CD4-positive, alpha-beta T cell treated with Interleukin-15 for 4 hours (primary cell): ENCODE measurements at regions not wholly inside any gene's neighbourhood (a gene's known extent, or its start where the extent isn't known, plus 50 kb on each side); places are given as distances from the start of the nearest gene placed in this dataset.

ENCODE experiments used
- DNase-seq: peaks from one replicate; pipeline ENCODE4 v3.0.0-alpha.2; 2020; ENCODE audit warnings: low spot score

DNA sequence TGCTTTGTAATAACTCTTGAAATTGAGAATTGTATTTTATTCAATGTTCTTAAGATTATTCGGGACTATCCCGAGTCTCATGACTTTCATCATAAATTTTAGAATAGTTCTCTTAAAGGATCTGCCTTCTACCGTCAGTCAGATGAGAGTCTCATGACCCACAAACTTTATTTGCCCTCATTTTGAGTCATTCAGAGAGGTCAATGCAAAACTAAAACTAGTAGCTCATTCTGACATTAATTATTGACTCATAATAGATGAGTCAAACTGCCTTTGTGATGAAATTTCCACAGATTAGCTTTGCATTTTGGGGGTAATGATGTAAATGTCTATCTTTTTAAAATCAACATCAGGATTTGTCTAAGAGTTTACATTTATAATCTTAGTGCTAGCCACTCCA lies 1527.3 kb downstream of the TECRL start:
- DNase-seq: no peak

DNA sequence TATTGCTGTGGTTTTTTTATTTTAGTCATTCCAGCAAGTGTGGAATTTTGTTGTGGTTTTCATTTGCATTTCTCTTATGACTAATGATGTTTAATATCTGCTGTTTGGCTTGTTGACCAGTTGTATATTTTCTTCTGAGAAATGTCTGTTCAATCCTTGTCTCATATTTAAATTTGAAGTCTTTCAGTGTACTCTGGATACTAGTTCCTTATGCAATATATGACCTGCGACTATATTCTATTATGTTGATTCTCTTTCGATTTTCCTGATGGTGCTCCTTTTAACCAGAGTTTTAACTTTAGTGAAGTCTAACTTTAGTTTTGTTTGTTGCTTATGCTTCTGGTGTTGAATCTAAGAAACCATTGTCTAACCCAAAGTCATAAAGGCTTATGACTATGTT lies 1528.0 kb downstream of the TECRL start:
- no peak for DNase-seq

DNA sequence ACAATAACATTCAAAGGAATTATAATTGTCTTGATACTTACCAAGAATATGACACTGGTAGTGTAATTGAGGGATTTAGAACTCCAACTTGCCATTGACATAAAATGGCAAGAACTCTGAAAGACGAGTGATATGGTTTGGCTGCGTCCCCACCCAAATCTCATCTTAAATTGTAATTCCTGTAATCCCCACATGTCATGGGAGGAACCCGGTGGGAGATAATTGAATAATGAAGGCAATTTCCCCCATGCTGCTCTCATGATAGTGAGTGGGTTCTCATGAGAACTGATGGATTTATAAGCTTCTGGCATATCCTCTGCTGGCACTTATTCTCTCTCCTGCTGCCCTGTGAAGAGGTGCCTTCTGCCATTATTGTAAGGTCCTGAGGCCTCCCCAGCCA lies 1536.4 kb downstream of the TECRL start:
- no peak for DNase-seq

DNA sequence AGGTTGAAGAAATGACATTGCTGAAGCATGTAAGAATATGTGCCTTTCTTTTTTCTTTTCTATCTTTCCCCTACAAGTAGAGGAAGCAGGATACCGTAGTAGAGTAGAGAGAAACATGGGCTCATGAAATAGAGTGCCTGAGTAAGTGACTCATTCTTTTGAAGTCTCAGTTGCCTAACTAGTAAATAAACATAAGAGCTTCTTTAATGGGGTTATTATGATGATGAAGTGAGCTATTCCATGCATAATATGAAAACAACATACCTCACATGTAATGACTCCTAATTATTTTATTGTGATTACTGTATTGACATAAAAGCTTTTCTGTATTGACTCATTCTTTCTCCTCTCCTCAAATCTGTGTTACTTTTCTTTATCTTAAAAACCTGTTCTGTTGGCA lies 1538.2 kb downstream of the TECRL start:
- no peak for DNase-seq

DNA sequence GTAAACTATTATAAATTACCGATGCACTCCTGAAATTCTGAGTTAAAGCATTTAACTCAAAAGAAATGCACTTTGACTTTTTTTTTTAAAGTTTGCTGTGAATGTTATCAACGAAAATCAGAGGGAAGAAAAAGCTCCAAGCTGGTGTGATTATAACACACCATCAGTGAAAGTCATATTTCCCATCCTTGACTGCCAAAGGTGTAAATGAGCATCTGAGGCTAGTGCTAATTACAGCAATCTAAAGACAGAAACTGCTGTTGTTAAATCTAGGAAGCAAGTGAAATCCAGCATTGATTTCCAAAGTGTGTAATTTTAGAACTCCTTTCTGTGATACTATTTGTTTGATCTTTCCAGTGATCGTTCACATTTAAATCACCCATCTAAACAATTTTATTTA lies 1538.8 kb downstream of the TECRL start:
- no peak for DNase-seq

DNA sequence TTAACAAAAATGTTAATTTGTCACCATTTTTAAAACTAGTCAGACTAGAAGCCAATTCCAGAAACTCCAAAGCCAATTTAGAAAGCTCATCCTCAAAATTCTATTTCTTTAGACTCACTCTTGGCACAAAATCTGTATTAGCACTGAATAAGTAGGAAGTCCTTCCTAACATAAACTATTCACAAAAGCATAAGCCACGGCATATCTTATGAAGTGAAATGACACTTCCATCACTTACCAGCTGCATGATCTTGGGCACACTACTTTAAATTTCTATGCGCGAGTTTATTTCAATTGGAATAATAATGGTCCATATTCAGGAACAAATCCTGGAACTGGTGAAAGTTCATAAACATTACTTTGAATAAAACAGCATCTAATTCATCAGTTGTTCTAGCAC lies 1544.0 kb downstream of the TECRL start:
- no peak for DNase-seq

DNA sequence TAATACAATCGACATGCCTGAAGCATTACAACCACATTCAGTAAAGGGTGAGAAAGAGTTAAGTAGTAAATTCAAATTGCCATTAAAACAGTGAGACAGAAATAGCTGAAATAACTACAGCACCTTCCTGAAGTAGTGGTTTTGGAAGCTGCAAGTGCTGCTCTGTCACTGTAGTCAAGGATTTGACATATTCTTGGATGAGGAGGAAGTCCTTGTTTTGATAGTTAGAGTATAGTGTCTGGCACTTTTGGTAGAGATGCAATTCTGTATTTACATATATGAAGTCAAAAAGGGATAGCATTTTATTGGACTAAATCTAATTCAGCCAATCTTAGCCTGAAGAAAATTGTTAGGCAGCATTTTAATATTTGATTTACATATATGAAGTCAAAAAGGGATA lies 1559.6 kb downstream of the TECRL start:
- no peak for DNase-seq

DNA sequence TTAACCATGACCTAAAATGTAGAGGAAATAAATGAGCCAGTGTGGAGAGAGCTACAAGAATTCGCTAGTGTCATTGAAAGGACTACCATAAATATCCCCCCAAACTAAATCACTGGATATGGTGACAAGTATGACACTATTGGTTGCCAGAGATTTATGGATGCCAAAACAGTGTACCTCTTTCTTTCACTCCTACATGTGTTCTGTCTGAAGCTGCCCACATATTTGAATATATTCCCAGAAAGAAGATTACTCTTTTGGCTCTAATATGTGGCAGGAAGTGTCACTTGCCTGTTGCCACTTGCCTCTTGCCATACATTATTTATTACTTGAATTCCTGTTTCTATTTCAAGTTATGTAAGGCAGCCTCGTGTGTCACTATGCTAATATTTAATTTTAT lies 1573.6 kb downstream of the TECRL start:
- DNase-seq: no peak

DNA sequence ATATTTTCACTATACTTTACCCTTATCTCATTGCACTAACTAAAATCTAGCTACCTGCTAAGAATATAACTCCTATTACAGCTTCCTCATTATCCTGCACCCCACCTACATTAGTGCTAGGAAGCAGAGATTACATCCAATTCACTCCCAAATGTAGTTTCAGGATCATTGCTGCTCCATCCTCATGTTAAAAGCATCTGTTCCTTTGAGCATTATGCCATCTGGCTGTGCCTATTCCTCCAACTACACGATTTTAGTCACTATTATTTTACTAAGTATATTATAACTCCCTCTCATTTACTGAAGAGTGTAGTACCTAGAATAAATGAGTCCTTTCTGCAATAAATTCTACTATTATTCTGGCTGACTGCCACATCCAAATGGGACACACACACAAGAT lies 1586.9 kb downstream of the TECRL start:
- no peak for DNase-seq

DNA sequence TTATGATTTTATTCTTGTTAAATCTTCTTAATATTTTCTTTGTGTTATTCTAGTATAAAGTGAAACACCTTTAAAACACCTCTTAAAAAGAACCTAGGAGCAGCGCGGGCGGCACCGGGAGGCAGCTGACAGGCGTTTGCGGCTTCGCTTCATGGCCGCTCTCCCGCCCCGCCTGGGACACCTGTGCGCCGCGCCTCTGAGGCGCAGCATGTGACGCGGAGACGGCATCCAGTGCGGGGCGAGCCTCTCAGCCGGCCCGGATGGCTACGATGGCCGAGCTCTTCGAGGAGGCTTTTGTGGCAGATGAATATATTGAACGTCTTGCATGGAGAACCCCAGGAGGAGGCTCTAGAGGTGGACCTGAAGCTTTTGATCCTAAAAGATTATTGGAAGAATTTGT lies 1592.7 kb downstream of the TECRL start:
- DNase-seq: no peak

DNA sequence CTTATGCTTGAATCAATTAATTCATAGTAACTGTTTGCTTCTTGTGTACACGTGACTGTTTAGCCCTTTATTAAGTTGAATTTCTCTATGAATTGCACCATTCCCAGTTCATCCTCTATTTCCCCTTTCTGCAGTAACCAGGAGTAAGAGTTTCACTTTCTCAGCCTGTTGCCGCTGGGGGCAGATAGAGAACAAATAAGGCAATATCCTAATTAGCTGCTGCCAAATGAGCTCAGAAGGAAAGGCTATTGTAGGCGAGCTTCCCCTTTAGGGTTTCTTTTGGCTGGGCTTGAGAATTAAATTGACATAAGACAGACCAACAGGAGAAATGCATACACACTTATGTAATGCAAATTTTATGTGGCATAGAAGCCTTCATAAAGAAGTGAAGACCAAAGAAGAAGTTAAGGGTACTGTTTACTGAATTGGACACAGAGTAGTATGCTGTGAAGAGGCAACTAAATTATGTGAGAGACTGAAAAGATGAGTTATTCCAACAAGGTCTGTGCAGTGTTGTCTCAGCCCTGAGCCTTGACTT lies 1594.7 kb downstream of the TECRL start:
- no peak for DNase-seq

DNA sequence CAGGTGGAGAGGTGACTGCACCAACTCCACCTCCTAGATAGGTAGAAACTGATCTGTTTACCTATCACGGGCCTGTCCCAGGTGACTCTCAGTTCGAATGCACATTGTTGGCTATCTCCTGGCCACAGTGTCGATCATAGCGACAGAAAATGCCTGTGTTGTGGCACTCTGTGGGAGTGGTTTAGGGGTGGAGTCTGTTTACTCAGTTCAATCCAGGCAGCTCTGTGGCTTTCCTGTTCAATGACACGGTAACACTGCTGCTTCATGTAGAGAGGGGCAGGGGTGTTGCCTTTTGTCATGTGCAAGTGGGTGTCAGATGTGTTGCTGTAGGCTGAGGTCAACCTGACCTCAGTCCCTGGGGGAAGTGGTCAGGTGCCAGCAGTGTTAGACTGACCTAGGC lies 1602.4 kb downstream of the TECRL start:
- DNase-seq: no peak

DNA sequence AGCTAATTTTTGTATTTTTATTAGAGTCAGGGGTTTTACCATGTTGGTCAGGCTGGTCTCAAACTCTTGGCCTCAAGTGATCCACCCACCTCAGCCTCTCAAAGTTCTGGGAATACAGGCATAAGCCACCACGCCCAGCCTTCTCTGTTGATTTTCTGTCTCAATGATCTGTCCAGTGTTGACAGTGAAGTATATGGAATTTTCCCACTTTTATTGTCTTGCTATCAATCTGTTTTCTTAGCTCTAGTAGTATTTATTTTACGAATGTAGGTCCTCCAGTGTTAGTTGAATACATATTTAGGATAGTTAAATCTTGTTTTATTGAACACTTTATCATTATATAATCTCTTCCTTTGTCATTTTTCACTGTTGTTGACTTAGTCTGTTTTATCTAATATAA lies 1603.9 kb downstream of the ADGRL3 start:
- no peak for DNase-seq

DNA sequence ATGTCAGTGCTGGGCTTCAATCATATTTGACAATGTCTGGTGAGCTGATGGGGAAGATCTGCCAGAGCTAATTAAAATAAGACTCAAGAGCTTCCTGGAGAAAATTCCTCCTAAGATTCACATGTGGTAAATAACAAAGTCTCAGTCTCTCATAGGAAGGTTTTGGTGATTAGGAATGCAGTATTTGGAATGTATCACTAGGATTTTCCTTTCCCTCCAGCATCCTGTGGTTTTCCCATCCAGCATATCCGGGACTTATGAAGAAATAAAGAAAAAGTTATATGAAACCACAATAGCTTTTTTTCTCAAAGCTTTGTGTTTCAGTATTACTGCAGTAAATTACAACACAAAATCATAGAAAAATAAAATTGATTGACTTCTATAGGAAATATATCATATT lies 1597.1 kb downstream of the ADGRL3 start:
- no peak for DNase-seq

DNA sequence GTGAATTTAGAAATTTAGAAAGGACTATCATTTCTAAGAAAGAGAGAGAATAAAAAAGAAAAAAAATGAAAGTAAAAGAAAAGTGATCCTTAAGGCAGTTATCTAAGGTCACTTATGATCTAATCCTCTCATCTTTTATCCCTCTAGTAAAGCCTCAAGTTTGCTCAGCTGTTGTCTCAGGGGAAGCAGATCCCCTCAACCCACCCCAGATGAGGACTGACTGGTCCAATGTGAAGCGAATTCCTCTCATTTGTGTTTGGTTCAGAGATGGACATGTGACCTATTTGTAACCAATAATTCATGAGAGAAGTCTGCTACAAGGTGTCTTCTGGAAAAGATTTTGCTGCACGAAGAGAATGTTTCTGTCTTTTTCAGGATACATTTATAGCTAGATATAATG lies 1591.3 kb downstream of the ADGRL3 start:
- no peak for DNase-seq

DNA sequence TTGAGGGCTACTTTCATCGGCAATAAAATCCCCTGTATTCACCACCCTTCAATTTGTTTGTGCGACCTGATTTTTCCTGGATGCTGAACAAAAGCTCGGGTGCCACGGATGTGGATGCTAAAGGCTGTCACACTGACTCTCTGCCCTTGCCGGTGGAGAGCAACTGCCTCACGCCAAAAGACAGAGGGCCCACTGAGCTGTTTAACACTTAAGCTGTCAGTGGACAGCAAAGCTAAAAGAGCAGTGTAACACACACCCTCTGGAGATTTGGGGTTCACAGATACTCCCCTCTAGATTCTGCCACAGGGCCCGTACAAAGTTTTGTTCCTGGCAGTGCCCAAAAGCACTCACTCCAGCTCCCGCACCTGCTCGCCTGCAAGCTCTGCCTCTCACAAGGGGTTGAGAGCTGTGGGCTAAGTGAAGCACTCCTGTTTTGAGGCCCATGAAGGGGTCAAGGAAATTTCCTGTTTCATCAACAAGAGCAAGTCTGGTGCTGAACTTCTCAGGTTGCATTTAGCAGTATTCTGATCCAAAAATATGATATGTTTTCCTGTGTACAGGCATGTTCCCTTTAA lies 1571.9 kb downstream of the ADGRL3 start:
- DNase-seq: no peak

DNA sequence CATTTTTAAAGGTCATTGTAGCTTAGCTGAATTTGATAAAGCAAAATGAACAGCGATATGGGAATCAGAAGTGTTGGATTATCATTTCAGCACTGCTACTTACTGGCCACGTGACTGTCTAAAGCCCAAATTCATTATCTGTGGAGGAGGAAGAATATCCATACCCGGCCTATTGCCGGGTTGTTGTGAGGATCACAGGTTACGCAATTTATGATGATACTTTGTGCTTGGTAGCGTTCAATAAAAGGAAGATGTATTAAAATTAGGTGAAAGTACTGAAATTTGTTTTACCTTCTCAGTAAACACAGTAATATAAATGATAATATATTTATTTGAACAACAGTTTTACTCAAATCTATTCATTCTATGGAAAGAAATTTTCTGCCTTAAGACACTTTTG lies 1540.2 kb downstream of the ADGRL3 start:
- no peak for DNase-seq

DNA sequence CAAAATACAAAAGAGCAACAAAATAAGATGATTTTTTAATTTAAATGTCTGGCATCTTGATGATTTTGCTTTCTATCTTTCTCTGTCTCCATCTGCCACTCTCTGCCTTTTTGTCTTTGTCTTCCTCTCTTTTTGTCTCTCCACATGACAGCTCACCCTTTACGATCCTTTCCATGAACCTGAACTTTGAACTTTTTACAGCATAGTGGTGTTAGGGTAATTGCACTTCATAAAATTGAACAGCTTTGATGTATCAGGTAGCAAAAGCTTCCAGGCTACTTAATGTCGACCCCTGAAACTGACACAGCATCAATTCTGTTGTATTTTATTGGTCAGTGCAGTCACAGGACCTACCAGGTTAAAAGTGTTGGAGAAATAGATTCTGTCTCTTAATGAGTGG lies 1517.0 kb downstream of the ADGRL3 start:
- no peak for DNase-seq

DNA sequence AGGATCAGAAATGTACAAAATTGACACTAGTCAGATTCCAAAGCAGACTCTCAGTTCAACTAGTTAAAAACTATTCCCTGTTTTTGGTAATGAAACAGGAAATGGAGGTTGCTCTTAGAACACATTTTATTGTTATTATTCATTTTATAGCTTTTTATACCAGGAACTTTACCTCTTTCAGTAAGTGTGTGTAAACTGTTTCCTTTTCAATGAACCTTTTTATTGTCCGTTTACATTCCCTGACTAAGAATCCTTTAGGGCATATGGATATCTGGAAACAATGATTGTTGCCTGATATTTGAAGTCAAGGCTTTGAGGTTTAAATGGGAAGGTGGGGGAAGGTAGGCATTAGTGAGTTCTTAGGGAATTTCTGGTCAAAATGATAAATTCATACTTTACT lies 1511.4 kb downstream of the ADGRL3 start:
- no peak for DNase-seq

DNA sequence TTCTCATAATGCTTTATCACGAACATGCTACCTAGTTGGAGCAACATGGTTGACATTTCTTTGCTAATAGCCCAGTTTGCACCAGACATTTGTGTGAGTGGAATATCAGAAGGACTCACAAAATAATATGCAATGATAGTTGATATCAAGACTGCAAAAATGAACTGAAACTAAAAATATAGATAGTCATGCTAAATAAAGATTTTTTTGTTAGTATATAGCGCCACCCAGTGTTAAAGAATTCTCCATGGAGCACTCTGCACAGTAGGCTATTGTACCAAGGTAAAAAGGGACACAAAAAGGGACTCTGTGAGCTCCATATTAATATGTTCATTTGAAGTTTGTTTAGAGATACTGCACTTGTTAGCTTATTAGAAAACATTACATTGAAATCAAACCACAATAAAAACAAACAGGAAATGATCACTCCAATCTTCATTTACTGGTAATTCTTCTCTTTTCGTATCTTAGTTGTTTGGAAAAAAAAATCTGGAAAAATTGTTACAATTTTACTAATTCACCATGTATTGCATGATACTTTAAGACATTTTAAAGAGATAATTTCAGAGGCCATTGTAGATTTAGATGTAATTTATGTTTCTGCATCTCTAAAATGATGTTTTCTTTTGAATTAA lies 1509.6 kb downstream of the ADGRL3 start:
- no peak for DNase-seq

DNA sequence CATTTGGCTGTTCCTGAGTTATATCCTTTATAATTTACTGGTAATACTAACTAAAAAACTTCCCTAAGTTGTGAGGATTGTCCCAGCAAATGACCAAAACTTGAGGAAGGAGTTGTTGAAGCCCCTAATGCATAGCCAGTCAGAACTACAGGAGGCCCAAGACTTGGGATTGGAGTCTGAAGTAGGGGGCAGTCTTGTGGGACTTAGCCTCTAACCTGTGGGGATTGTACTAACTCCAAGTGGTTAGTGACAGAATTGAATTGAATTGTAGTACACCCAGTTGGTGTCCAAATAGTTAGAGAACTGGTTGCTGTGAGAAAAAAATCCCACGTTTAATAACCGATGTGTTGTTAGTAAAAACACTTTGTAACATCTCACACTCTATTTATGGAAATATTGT lies 1506.3 kb downstream of the ADGRL3 start:
- DNase-seq: no peak

DNA sequence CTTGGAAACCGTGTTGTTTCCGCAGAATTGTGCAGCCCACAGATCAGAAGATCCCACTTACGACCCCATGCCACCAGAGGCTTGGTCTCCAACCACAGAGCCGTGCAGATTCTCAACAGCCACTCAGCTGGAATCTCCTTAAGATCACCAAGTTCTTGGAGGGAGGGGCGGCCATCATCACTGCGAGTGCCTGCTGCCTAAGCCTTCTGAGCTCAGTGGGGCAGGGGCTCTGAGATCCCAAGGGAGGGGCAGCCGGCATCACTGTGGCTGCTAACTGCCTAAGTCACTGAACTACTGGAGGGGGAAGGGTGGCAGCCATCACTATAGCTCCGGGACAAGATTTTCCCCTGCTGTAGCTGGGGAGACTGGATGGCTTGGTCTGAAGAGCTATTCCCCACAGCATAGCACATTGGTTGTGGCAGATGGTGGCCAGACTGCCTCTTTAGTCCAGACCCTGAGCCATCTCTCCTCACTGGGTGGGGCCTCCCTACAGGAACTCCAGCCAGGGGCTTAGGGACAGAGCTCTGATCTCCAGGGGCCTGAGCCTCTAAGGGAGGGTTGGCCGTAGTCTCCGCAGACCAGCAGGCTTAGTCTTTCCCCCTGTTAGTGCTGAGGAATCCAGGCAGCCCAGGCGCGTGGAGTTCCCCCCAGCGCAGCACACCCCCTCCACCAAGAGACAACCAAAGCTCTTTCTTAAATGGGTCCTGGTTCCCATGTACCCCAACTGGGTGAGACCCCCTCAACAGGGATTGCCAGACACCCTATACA lies 1483.9 kb downstream of the ADGRL3 start:
- DNase-seq: no peak

DNA sequence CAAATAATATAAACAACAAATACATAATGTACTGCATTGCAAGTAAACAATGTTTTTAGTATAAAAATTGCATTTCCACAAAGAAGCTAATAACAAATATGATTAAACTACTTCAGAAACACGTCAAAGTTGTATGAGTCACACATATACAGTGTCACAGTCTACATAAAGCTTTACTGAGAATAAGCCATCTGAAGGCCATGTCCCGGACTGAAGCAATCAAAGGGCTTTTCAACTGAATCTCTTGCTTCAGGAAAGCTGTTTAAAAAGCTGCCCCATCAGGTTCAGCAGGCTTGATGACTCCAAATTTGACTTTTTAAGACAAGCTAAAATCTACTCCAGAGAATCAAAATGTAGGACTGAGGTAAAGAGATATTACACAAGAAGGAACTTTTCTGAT lies 1476.8 kb downstream of the ADGRL3 start:
- no peak for DNase-seq

DNA sequence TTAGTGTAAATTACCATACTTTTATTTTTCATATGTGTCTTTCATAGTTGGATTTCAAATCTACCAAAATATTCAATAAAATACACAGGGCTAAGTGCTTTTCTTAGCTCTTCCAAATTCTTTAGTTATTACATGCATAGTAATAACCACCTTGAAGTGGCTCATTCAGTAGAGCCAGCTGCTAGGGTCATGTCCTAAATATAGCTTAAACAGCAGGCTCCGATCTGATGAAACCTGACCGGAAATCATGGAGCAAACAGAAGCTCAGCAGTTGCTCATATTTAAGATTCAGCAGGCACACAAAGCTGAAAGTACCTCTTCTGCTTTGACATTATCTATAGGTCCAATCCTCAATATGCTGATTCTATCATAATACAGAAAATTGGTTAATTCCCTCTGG lies 1470.4 kb downstream of the ADGRL3 start:
- DNase-seq: no peak
